SK-N-SH (cell line): ENCODE measurements at regions not wholly inside any gene's neighbourhood (a gene's known extent, or its start where the extent isn't known, plus 50 kb on each side); places are given as distances from the start of the nearest gene placed in this dataset.
A peak's percentile ranks its signal among the peaks of the same experiment; 100 is the strongest.

ENCODE experiments used
- FOXJ3 ChIP-seq: sonication (generic); formaldehyde crosslinking; IDR thresholded peaks from 2 replicates; pipeline ENCODE4 v1.5.1; 2020; ENCODE audit warnings: mild to moderate bottlenecking, missing genetic modification reagents
- FOXM1 ChIP-seq: IDR thresholded peaks from 2 replicates; pipeline ENCODE4 v1.4.0; 2012; ENCODE audit warnings: low read depth, mild to moderate bottlenecking
- MEF2A ChIP-seq: IDR thresholded peaks from 2 replicates; pipeline ENCODE4 v1.4.0; 2012; ENCODE audit warnings: low read depth, borderline replicate concordance
- NFIC ChIP-seq: IDR thresholded peaks from 2 replicates; pipeline ENCODE4 v1.4.0; 2012; ENCODE audit warnings: borderline replicate concordance
- REST ChIP-seq: IDR thresholded peaks from 2 replicates; pipeline ENCODE4 v1.6.1; 2012; ENCODE audit warnings: mild to moderate bottlenecking, low read depth, low read length, moderate library complexity
- TAF1 ChIP-seq: IDR thresholded peaks from 2 replicates; pipeline ENCODE4 v1.6.1; 2012; ENCODE audit warnings: low read depth, mild to moderate bottlenecking, low read length, moderate library complexity, borderline replicate concordance
- YY1 ChIP-seq: IDR thresholded peaks from 2 replicates; pipeline ENCODE4 v1.4.0; 2012; ENCODE audit warnings: low read depth, mild to moderate bottlenecking
- TF ChIP-seq, protein P1 (sequence below): fragments of 150-350 bp; IDR thresholded peaks from 2 replicates; pipeline ENCODE4 v1.6.1; 2017; ENCODE audit warnings: antibody characterized with exemption, low read length, low read depth, borderline replicate concordance
- TF ChIP-seq, protein P2 (sequence below): fragments of 200-600 bp; sonication (generic); IDR thresholded peaks from 2 replicates; pipeline ENCODE4 v1.6.1; 2017; ENCODE audit warnings: antibody characterized with exemption, mild to moderate bottlenecking, moderate library complexity
- TF ChIP-seq, protein P3 (sequence below): IDR thresholded peaks from 2 replicates; pipeline ENCODE4; 2012

DNA sequence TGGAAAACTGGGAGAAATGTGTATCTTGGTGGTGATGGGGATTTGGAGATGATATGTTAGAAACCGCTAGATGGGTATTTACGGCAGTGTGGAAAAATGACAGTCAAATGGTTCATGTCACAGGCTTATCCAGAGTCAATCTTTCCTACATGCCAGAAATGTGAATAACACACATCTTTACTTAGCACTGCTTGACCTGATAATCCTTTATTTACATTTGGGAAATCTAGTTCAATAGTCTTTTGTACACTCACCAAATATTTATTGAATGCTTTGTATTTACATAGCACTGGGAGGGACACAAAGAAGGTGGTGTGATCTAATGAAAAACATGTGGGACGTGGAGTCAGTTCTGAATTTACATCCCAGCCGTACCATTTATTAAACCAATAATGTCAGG, 208.2 kb downstream of the DIO2 start:
- no peak for TF ChIP-seq YY1
- no peak for TF ChIP-seq FOXJ3 (CRISPR knock-in tag)
- no peak for TF ChIP-seq REST
- TF ChIP-seq, protein P1, sequence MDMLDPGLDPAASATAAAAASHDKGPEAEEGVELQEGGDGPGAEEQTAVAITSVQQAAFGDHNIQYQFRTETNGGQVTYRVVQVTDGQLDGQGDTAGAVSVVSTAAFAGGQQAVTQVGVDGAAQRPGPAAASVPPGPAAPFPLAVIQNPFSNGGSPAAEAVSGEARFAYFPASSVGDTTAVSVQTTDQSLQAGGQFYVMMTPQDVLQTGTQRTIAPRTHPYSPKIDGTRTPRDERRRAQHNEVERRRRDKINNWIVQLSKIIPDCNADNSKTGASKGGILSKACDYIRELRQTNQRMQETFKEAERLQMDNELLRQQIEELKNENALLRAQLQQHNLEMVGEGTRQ = no peak
- no peak for TF ChIP-seq TAF1
- TF ChIP-seq, protein P2, sequence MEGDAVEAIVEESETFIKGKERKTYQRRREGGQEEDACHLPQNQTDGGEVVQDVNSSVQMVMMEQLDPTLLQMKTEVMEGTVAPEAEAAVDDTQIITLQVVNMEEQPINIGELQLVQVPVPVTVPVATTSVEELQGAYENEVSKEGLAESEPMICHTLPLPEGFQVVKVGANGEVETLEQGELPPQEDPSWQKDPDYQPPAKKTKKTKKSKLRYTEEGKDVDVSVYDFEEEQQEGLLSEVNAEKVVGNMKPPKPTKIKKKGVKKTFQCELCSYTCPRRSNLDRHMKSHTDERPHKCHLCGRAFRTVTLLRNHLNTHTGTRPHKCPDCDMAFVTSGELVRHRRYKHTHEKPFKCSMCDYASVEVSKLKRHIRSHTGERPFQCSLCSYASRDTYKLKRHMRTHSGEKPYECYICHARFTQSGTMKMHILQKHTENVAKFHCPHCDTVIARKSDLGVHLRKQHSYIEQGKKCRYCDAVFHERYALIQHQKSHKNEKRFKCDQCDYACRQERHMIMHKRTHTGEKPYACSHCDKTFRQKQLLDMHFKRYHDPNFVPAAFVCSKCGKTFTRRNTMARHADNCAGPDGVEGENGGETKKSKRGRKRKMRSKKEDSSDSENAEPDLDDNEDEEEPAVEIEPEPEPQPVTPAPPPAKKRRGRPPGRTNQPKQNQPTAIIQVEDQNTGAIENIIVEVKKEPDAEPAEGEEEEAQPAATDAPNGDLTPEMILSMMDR = no peak
- TF ChIP-seq, protein P3, sequence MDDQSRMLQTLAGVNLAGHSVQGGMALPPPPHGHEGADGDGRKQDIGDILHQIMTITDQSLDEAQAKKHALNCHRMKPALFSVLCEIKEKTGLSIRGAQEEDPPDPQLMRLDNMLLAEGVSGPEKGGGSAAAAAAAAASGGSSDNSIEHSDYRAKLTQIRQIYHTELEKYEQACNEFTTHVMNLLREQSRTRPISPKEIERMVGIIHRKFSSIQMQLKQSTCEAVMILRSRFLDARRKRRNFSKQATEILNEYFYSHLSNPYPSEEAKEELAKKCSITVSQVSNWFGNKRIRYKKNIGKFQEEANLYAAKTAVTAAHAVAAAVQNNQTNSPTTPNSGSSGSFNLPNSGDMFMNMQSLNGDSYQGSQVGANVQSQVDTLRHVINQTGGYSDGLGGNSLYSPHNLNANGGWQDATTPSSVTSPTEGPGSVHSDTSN = peak; percentile 79
- no peak for TF ChIP-seq FOXM1
- TF ChIP-seq NFIC = no peak
- TF ChIP-seq MEF2A = no peak
